Limb (tissue), 2 donors: ENCODE measurements at regions not wholly inside any gene's neighbourhood (a gene's known extent, or its start where the extent isn't known, plus 50 kb on each side); places are given as distances from the start of the nearest gene placed in this dataset.
"Not testable (repeated sequence)": the region's sequence is repeated elsewhere in the genome, so short reads cannot be mapped to it uniquely, and the experiment has no call there.

ENCODE experiments used
- DNase-seq, 2 donors: peaks; one replicate each; pipeline ENCODE4 v3.0.0-alpha.2; 2016; ENCODE audit errors: extremely low spot score in 2 of 2

GRCh38 chr20:40890181-40890580 lies 138.4 kb upstream of the TOP1 start:
- no peak for DNase-seq

DNA sequence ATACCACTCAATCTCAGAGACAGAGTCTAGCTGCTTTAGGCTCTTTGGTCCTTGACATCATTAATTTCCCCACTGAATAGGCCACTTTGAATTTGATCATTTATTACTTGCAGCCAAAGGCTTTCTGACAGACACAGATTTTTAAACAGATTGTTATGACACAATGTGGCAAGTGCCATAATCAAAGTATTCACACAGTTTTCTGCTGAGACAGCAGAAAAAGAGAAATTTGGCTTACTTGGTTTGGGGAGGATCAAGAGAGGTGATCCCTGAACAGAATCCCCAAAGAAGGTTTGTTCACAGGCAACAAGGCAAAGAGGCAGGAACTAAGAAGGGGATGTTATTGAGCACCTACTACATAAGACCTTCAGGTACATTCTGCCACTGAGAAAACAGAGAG lies 138.0 kb upstream of the TOP1 start:
- DNase-seq = no peak

DNA sequence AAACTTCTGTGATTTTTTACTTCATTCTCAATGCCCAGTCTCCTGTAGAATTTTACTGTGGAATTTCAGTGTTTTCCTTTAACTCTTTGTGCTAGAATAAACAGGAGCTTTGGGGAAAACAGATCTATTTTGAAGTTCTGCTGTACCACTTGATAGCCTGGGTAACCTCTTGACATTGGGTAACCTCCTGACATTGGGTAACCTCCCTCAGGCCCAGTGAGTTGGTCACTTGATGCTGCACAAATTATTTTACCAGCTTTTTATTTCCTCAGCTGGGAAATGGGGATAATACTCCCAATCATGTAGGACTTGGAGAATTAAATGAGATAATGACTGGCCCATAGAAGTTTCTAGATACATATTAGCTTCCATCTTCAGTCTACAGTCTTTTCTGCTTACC lies 137.3 kb upstream of the TOP1 start:
- DNase-seq = no peak

DNA sequence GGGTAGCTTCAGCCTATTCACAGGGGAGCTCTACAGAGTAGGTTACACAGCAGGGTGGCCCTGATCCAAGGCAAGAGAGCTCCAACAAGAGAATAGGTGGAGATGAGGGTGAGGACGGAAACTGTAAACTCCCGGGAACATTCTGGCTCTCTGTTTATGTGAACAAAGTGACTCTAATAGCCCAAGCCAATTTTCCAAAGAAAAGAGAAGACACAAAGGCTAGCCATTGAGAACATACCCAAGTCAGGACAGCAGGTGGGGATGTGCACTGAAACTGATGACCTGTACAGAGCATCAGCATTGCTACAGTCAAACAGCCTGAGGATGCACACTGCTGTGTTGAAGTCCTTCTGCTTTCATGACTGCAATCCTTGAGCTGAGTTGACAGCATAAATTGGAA lies 136.0 kb upstream of the TOP1 start:
- DNase-seq = no peak

GRCh38 chr20:40893610-40894236 lies 134.9 kb upstream of the TOP1 start:
- no peak for DNase-seq

GRCh38 chr20:40894237-40894630 lies 134.4 kb upstream of the TOP1 start:
- no peak for DNase-seq

DNA sequence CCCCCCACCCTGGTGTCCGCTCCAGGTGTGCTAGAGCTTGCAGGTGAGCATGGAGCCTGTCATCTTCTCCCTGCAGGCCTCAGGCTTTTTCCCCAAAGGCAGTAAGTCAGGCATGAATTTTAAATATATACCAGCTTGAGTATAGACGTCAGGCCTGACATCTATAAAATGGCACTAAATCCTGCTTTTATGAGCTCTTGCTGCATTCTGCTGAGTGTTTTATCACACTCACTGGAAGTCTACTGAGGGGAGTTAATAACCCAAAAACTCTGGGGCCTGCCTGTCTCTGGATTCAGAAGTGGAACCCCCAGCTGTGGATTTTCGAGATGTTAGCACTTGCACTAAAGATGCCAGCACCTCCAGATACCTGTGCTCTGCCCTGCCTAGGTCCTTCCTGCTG lies 133.4 kb upstream of the TOP1 start:
- DNase-seq = no peak

DNA sequence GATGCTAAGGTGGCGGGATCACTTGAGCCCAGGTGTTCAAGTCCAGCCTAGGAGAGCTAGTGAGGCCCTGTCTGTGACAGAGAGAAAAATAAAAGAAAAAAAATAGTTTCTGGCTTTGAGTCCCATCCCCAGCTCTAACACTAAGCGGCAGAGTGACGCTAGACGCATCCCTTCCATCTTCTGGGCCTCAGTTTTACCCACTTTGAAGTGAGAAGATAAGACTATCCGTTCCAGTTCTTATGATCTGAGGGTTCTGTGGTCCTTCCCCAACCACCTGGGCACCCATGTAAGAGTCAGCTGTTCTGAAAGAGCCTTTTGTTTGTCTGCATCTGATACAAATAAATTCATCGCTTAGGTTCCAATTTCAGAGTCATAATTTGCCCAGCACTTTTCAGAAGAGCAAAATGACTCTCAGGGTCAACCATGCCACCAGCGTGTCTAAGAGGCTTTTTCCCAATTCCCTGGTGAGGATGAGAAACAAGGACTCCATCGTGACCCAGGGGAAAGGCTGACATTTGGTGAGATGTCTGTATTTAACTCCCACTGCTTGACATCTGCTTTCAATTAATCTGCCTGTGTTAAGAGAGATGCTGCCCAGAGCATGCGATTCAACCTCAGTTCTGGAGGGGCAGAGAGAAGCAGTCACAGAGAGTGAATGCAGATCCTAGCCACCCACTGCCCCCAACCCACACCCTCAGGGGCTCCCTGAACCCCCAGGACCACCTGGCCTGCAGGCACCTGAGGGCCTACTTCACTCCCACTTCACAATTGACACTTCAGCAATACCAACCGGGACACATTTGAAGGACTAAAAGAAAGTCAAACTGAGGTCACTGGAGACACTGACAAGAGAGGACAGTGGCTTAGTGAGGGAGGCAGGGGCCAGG lies 131.6 kb upstream of the TOP1 start:
- DNase-seq = no peak

GRCh38 chr20:40899344-40899743 lies 129.3 kb upstream of the TOP1 start:
- DNase-seq = no peak

GRCh38 chr20:40900666-40901215 lies 127.9 kb upstream of the TOP1 start:
- DNase-seq = no peak

- DNase-seq = no peak
Measured at GRCh38 chr20:40902661-40903060, 126.0 kb upstream of the TOP1 start.

- no peak for DNase-seq
Measured at GRCh38 chr20:40908309-40908708, 120.3 kb upstream of the TOP1 start.

DNA sequence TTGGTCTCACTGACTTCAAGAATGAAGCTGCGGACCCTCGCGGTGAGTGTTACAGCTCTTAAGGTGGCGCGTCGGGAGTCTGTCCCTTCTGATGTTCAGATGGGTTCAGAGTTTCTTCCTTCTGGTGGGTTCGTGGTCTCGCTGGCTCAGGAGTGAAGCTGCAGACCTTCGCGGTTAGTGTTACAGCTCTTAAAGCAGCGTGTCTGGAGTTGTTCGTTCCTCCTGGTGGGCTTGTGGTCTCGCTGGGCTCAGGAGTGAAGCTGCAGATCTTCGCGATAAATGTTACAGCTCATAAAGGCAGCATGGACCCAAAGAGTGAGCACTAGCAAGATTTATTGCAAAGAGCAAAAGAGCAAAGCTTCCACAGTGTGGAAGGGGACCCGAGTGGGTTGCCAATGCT lies 119.1 kb upstream of the TOP1 start:
- DNase-seq = not testable (repeated sequence)

DNA sequence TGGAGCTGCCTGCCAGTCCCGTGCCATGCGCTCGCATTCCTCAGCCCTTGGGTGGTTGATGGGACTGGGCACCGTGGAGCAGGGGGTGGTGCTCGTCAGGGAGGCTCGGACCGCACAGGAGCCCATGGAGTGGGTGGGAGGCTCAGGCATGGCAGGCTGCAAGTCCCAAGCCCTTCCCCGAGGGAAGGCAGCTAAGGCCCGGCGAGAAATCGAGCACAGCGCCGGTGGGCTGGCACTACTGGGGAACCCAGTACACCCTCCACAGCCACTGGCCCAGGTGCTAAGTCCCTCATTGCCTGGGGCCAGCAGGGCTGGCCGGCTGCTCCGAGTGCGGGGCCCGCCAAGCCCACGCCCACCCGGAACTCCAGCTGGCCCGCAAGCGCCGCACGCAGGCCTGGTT lies 118.2 kb upstream of the TOP1 start:
- DNase-seq = not testable (repeated sequence)

GRCh38 chr20:40911152-40911551 lies 117.5 kb upstream of the TOP1 start:
- not testable (repeated sequence) for DNase-seq

DNA sequence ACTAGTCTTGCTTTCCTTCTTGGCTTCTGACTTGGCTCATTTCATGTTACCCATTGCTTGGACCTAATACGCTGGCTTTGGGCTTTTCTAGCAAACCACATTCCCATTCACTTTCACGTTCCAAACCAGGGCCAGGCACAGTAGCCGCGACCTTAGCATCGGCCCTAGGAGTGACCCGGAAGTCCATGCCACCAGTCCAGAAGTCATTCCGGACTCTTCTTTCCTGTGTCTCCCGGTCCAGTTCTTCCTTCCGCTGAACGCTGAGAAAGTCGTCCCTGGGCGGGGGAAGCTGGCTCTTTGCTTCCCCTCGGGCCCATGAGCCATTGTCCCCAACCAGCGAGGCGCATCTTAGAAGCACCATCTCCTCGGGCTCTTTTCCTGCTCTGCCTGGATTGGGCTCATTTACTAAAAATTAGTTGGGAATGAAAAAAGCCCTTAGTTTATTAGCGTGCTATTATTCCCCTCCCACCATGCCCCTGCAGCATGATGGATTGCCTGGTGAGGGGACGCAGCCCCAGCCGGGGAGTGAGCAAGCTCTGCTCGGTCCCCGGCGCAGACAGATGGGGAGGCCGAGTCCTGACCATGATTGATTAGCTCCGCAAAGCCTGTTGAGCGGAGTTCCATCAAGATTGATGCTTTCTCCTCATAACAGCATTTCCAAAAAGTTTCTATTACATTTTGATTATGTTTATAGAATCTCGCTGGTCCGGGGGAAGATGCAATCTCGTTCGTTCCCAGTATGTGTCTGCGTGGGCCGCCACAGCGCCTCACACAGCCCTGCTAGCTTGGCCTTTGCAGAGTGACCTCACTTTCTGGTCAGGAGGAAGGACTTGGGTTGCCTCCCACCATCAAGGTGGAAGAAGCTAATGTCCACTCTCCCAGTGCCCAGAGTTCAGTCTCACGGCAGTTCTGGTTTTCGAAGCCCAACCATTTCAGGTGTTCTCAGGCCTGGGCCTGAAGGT lies 115.1 kb upstream of the TOP1 start:
- no peak for DNase-seq

DNA sequence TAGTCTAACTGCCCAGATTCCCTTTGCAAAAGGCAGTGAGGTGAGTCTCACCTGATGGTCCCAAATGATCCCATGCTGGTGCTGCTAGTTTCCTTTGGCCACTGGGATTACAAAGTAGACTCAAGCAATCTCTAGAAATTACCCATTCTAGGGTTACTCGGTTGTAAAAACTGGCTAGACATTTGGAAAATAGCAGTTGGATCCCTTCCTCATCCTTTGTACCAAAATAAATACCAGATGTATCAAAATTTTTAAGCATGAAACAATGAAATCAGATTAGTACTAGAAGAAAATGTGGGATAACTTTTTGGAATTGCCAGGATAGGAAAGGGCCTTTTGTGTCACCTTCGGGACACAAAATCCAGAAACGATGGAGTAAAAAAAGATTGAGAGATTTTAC lies 112.9 kb upstream of the TOP1 start:
- no peak for DNase-seq

GRCh38 chr20:40916276-40916675 lies 112.3 kb upstream of the TOP1 start:
- no peak for DNase-seq

DNA sequence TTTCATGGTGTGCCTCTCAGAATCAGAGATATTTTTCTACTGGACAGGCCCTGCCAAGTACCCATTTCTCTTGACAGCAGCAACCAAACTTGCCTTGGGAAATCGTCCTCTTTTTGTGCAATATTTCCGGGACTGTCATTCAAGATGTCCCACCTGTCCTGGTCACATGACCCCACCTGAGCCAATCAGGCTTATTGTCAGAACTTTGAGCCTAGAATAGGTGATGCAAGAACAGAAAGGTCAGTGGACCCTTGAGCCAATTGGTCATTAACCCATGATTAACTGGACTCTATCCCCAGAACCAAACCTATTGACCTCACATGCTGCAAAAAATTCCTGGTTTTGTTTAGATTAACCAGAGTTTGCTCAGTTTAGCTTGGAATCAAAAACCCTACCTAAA lies 108.3 kb upstream of the TOP1 start:
- DNase-seq = no peak

DNA sequence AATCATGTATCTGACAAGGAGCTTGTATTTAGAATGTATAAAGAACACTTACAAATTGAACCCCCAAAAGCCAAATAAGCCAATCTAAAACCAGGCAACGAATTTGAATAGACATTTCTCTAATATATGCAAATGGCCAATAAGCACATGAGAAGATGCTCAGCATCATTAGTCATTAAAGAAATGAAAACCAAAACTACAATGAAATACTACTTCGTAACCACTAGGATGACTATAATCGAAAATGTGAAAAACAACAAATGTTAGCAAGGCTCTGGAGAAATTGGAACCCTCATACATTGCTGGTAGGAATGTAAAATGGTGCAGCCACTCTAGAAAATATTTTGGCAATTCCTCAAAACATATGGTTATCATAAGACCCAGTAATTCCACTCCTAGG lies 105.8 kb upstream of the TOP1 start:
- DNase-seq = no peak

GRCh38 chr20:40925829-40926510 lies 102.7 kb upstream of the TOP1 start:
- DNase-seq = no peak
